Spleen (tissue), 7 donors: ENCODE measurements at regions not wholly inside any gene's neighbourhood (a gene's known extent, or its start where the extent isn't known, plus 50 kb on each side); places are given as distances from the start of the nearest gene placed in this dataset.

Experiments
- CTCF ChIP-seq, 11 experiments: fragments of 200-600 bp in 7 of 11; fragments of 450-650 bp in 4 of 11; sonication (generic) in 4 of 11; IDR thresholded peaks in 8 of 11; conservative IDR thresholded peaks in 3 of 11; 1 replicate in 7 of 11; 2 replicates in 4 of 11; pipeline versions ENCODE4 v1.4.0 to v1.8.0; 2016 to 2021; ENCODE audit warnings: antibody characterized with exemption in 11 of 11, inconsistent platforms in 4 of 11, mild to moderate bottlenecking in 1 of 11
- POLR2A ChIP-seq, 3 donors: fragments of 450-650 bp; IDR thresholded peaks; one replicate each; pipeline ENCODE4 v1.5.1; 2017; ENCODE audit warnings: antibody characterized with exemption in 3 of 3, mild to moderate bottlenecking in 1 of 3
- POLR2AphosphoS5 ChIP-seq, 3 donors: sonication (generic); formaldehyde crosslinking; IDR thresholded peaks; one replicate each; pipeline ENCODE4 v1.5.1; 2017; ENCODE audit warnings: antibody characterized with exemption in 3 of 3
- donor health status: DM: no; HTN: no; CAD: no; lungs with moderate emphysema.
- donor health status: DM: no; HTN: no; CAD: no.
- donor health status: DM: no; HTN: no; CAD: no.

DNA sequence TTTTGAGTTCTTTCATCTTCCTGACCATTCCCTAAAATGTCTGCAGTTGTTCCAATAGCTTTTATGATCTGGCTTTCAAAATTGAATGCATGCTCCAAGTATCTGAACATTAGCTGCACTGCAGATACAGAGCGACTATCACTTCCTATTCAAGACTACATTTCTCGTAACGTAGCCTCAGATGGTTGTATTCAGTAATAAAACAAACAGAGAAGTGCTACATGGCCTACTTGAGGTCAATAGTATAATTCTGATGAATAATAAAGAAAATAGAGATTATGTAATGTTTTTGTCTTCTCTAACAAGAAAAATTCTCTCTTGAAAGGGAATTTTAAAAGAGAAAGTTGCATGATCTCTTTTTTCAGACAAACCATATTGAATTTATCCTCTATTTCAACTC lies 333.9 kb upstream of the IRAK1BP1 start:
- TF ChIP-seq CTCF (IDR thresholded peaks at IDR 0.05 in 8 of 11, conservative IDR thresholded peaks at IDR 0.05 in 3 of 11) (no peak), POLR2AphosphoS5 (IDR thresholded peaks at IDR 0.05) (no peak), POLR2A (IDR thresholded peaks at IDR 0.05) (no peak)
